GM12878 (cell line): ENCODE measurements at regions not wholly inside any gene's neighbourhood (a gene's known extent, or its start where the extent isn't known, plus 50 kb on each side); places are given as distances from the start of the nearest gene placed in this dataset.

Experiments used
- BHLHE40 ChIP-seq, 2 experiments: fragments of 450-650 bp in 1 of 2; IDR thresholded peaks; 2 replicates each; pipeline ENCODE4 v1.6.1; 2011 to 2017; ENCODE audit warnings: low read depth in 2 of 2, borderline replicate concordance in 1 of 2, improper control_type of control experiment in 1 of 2, low read length in 1 of 2, mild to moderate bottlenecking in 1 of 2
- CTCF ChIP-seq, 3 experiments: IDR thresholded peaks in 2 of 3; conservative IDR thresholded peaks in 1 of 3; 2 replicates each; pipeline ENCODE4 v1.5.1; 2011; ENCODE audit warnings: low read depth in 3 of 3, low read length in 3 of 3, mild to moderate bottlenecking in 3 of 3, control low read depth in 2 of 3, moderate library complexity in 2 of 3, inconsistent platforms in 1 of 3, mixed read lengths in 1 of 3; ENCODE audit not compliant: control insufficient read depth in 2 of 3, insufficient read depth in 1 of 3; ENCODE audit errors: extremely low read depth in 1 of 3
- EZH2 ChIP-seq: IDR thresholded peaks from 2 replicates; pipeline ENCODE4 v1.6.1; 2012; ENCODE audit warnings: low read depth, mild to moderate bottlenecking, control low read depth, inconsistent platforms, low read length, borderline replicate concordance; ENCODE audit not compliant: control insufficient read depth
- JUND ChIP-seq: IDR thresholded peaks from 2 replicates; pipeline ENCODE4 v1.6.1; 2012; ENCODE audit warnings: low read depth, mild to moderate bottlenecking, low read length, improper control_type of control experiment, moderate library complexity
- MYC ChIP-seq: IDR thresholded peaks from 2 replicates; pipeline ENCODE4 v1.6.1; 2011; ENCODE audit warnings: mild to moderate bottlenecking, low read length, moderate library complexity, inconsistent platforms; ENCODE audit not compliant: insufficient read depth, insufficient replicate concordance, insufficient read length, severe bottlenecking
- POLR2A ChIP-seq: IDR thresholded peaks from 2 replicates; pipeline ENCODE4 v1.6.1; 2011; ENCODE audit warnings: low read depth, mild to moderate bottlenecking, low read length
- POLR2AphosphoS5 ChIP-seq: IDR thresholded peaks from 2 replicates; pipeline ENCODE4 v1.6.1; 2011; ENCODE audit warnings: mild to moderate bottlenecking, low read length, inconsistent platforms
- RCOR1 ChIP-seq: conservative IDR thresholded peaks from 2 replicates; pipeline ENCODE4 v1.6.1; 2012; ENCODE audit warnings: low read depth, low read length, improper control_type of control experiment
- TARDBP ChIP-seq: IDR thresholded peaks from 2 replicates; pipeline ENCODE4 v1.6.1; 2016; ENCODE audit warnings: borderline replicate concordance
- YBX1 ChIP-seq: fragments of 450-650 bp; IDR thresholded peaks from 2 replicates; pipeline ENCODE4 v1.6.1; 2016; ENCODE audit warnings: antibody characterized with exemption
- ZNF274 ChIP-seq: IDR thresholded peaks from one replicate; pipeline ENCODE4 v1.8.0; 2011; ENCODE audit not compliant: insufficient read length, insufficient read depth

GRCh38 chr9:78769690-78770089 lies 472.8 kb downstream of the PSAT1 start:
- TF ChIP-seq EZH2 (no peak), POLR2A (no peak), POLR2AphosphoS5 (no peak), CTCF (IDR thresholded peaks at IDR 0.05 in 2 of 3, conservative IDR thresholded peaks at IDR 0.05 in 1 of 3; ENCODE audit: control insufficient read depth in 2 of 3, extremely low read depth in 1 of 3, insufficient read depth in 1 of 3, low read depth in 3 of 3, low read length in 3 of 3) (no peak), YBX1 (no peak), JUND (no peak), ZNF274 (no peak), TARDBP (no peak), BHLHE40 (IDR thresholded peaks at IDR 0.05; ENCODE audit: borderline replicate concordance in 1 of 2, low read depth in 2 of 2, low read length in 1 of 2) (no peak), MYC (no peak), RCOR1 (no peak)
